NB4 (cell line): ENCODE measurements at regions not wholly inside any gene's neighbourhood (a gene's known extent, or its start where the extent isn't known, plus 50 kb on each side); places are given as distances from the start of the nearest gene placed in this dataset.

Source experiments
- POLR2A ChIP-seq: IDR thresholded peaks from 2 replicates; pipeline ENCODE4 v1.6.1; 2011; ENCODE audit warnings: mild to moderate bottlenecking; ENCODE audit not compliant: insufficient read length; ENCODE audit errors: extremely low read depth
- TF ChIP-seq, protein P1 (sequence below): IDR thresholded peaks from one replicate; pipeline ENCODE4 v1.5.1; 2012; ENCODE audit warnings: low read depth, low read length

DNA sequence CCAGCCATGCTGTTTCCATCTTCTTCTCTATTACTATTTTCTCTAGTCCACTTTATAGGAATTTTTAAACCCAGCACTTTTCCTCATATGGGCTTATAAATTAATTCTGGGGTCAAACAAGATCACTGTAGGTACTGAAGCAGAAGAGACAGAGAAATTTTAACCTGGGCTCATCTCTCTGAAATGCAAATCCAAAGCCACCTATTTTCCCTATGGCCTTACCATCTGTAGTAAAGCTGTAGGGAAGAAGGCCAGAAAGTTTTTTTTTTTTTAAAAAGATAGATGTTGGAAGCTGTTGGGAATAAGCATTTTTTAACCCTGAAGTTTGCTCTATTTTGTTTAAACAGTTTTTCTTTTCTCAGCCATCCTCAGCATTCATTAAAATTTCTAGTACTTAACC lies 367.4 kb downstream of the CD109 start:
- TF ChIP-seq, protein P1, sequence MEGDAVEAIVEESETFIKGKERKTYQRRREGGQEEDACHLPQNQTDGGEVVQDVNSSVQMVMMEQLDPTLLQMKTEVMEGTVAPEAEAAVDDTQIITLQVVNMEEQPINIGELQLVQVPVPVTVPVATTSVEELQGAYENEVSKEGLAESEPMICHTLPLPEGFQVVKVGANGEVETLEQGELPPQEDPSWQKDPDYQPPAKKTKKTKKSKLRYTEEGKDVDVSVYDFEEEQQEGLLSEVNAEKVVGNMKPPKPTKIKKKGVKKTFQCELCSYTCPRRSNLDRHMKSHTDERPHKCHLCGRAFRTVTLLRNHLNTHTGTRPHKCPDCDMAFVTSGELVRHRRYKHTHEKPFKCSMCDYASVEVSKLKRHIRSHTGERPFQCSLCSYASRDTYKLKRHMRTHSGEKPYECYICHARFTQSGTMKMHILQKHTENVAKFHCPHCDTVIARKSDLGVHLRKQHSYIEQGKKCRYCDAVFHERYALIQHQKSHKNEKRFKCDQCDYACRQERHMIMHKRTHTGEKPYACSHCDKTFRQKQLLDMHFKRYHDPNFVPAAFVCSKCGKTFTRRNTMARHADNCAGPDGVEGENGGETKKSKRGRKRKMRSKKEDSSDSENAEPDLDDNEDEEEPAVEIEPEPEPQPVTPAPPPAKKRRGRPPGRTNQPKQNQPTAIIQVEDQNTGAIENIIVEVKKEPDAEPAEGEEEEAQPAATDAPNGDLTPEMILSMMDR, result no peak
- TF ChIP-seq POLR2A, result no peak
